GM12878 (cell line): ENCODE measurements at regions not wholly inside any gene's neighbourhood (a gene's known extent, or its start where the extent isn't known, plus 50 kb on each side); places are given as distances from the start of the nearest gene placed in this dataset.

Source experiments
- CTCF ChIP-seq, 3 experiments: IDR thresholded peaks in 2 of 3; conservative IDR thresholded peaks in 1 of 3; 2 replicates each; pipeline ENCODE4 v1.5.1; 2011; ENCODE audit warnings: low read depth in 3 of 3, low read length in 3 of 3, mild to moderate bottlenecking in 3 of 3, control low read depth in 2 of 3, moderate library complexity in 2 of 3, inconsistent platforms in 1 of 3, mixed read lengths in 1 of 3; ENCODE audit not compliant: control insufficient read depth in 2 of 3, insufficient read depth in 1 of 3; ENCODE audit errors: extremely low read depth in 1 of 3
- ELK1 ChIP-seq: IDR thresholded peaks from 2 replicates; pipeline ENCODE4 v1.6.1; 2012; ENCODE audit warnings: low read depth, low read length, improper control_type of control experiment
- GABPA ChIP-seq: IDR thresholded peaks from 2 replicates; pipeline ENCODE4 v1.6.1; 2014; ENCODE audit warnings: antibody characterized with exemption, low read depth, mild to moderate bottlenecking, inconsistent platforms
- HDAC2 ChIP-seq: fragments of 200-600 bp; sonication (generic); IDR thresholded peaks from 2 replicates; pipeline ENCODE4 v1.6.1; 2017
- IRF5 ChIP-seq: fragments of 450-650 bp; IDR thresholded peaks from 2 replicates; pipeline ENCODE4 v1.6.1; 2017; ENCODE audit warnings: borderline replicate concordance
- NKRF ChIP-seq: fragments of 450-650 bp; conservative IDR thresholded peaks from 2 replicates; pipeline ENCODE4 v1.6.1; 2017; ENCODE audit warnings: mild to moderate bottlenecking, moderate library complexity
- RAD21 ChIP-seq: IDR thresholded peaks from 2 replicates; pipeline ENCODE4 v1.6.1; 2011; ENCODE audit warnings: mild to moderate bottlenecking, low read depth, low read length, moderate library complexity; ENCODE audit not compliant: insufficient read depth
- SUPT20H ChIP-seq: IDR thresholded peaks from 2 replicates; pipeline ENCODE4 v1.6.1; 2011; ENCODE audit warnings: low read depth, mild to moderate bottlenecking, low read length, moderate library complexity, borderline replicate concordance; ENCODE audit not compliant: control insufficient read depth
- ZSCAN29 ChIP-seq: fragments of 450-650 bp; IDR thresholded peaks from 2 replicates; pipeline ENCODE4 v1.6.1; 2017; ENCODE audit warnings: mild to moderate bottlenecking, moderate library complexity
- ZZZ3 ChIP-seq: IDR thresholded peaks from 2 replicates; pipeline ENCODE4 v1.6.1; 2011; ENCODE audit warnings: low read depth; ENCODE audit not compliant: control insufficient read depth, insufficient read length

GRCh38 chr16:6057821-6058220 lies 960.2 kb upstream of the EEF2KMT start:
- TF ChIP-seq RAD21 = no peak
- no peak for TF ChIP-seq ELK1
- no peak for TF ChIP-seq ZSCAN29
- TF ChIP-seq ZZZ3 = no peak
- TF ChIP-seq CTCF (IDR thresholded peaks at IDR 0.05 in 2 of 3, conservative IDR thresholded peaks at IDR 0.05 in 1 of 3; ENCODE audit: control insufficient read depth in 2 of 3, extremely low read depth in 1 of 3, insufficient read depth in 1 of 3, low read depth in 3 of 3, low read length in 3 of 3) = no peak
- no peak for TF ChIP-seq IRF5
- no peak for TF ChIP-seq SUPT20H
- no peak for TF ChIP-seq GABPA
- no peak for TF ChIP-seq HDAC2
- no peak for TF ChIP-seq NKRF
